ENCODE measurements at regions not wholly inside any gene's neighbourhood (a gene's known extent, or its start where the extent isn't known, plus 50 kb on each side); places are given as distances from the start of the nearest gene placed in this dataset.

- Histone ChIP-seq H3K27ac (ENCODE audit: low read depth, low read length) (no peak overlapping the region), H4K20me1 (ENCODE audit: low read depth, low read length) (no peaks in the 10 kb centered on the region), H3K4me2 (ENCODE audit: low read depth, low read length, poor library complexity, severe bottlenecking) (no peak overlapping the region), H3K79me2 (ENCODE audit: insufficient read depth, low read length) (no peaks in the 10 kb centered on the region), H2AFZ (ENCODE audit: low read depth, low read length, severe bottlenecking) (no peak overlapping the region), H3F3A (ENCODE audit: insufficient read depth) (no peaks in the 10 kb centered on the region), H3K9me3 (ENCODE audit: insufficient read depth, low read length) (no peaks in the 10 kb centered on the region), H3K27me3 (ENCODE audit: low read length) (no peaks in the 10 kb centered on the region), H3K9me2 (replicated peaks; ENCODE audit: insufficient read depth, low read length) (no peaks in the 10 kb centered on the region), H3K4me3 (ENCODE audit: insufficient read depth, low read length, poor library complexity, severe bottlenecking) (no peak overlapping the region), H3K9ac (ENCODE audit: low read length) (no peak overlapping the region), H3K36me3 (ENCODE audit: low read length) (no peaks in the 10 kb centered on the region)
- TF ChIP-seq, protein P1, sequence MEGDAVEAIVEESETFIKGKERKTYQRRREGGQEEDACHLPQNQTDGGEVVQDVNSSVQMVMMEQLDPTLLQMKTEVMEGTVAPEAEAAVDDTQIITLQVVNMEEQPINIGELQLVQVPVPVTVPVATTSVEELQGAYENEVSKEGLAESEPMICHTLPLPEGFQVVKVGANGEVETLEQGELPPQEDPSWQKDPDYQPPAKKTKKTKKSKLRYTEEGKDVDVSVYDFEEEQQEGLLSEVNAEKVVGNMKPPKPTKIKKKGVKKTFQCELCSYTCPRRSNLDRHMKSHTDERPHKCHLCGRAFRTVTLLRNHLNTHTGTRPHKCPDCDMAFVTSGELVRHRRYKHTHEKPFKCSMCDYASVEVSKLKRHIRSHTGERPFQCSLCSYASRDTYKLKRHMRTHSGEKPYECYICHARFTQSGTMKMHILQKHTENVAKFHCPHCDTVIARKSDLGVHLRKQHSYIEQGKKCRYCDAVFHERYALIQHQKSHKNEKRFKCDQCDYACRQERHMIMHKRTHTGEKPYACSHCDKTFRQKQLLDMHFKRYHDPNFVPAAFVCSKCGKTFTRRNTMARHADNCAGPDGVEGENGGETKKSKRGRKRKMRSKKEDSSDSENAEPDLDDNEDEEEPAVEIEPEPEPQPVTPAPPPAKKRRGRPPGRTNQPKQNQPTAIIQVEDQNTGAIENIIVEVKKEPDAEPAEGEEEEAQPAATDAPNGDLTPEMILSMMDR (IDR thresholded peaks at IDR 0.05; ENCODE audit: insufficient read depth, low read length, poor library complexity, severe bottlenecking) = no peak
- no peak for TF ChIP-seq EZH2phosphoT487 (conservative IDR thresholded peaks at IDR 0.05; ENCODE audit: low read length)
These were observed 360.1 kb downstream of the BARHL2 start for GRCh38 chr1:90356991-90357390.

DNA sequence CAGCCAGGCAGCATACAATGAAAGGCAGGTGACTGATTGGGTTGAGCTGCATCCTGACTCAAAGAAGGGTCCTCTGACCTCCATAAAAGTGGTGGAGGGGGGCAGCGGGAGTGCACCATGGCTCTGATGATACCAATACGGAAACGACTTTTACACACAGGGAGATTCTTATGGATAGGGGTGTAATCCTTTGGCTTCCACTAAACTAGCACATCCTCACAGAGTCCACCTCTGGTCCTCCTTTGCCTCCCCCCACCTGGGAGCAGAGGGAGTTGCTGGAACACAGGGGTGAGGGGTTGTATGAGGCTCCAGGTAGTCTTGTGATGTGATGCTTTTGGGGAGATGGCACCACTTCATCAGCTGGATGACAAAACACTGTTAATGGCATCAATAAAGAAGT lies 361.0 kb downstream of the BARHL2 start:
- Histone ChIP-seq H3K36me3 (ENCODE audit: low read length) (no peaks in the 10 kb centered on the region), H3K27me3 (ENCODE audit: low read length) (no peaks in the 10 kb centered on the region), H3K4me3 (ENCODE audit: insufficient read depth, low read length, poor library complexity, severe bottlenecking) (no peak overlapping the region), H3K9ac (ENCODE audit: low read length) (no peak overlapping the region), H3K4me2 (ENCODE audit: low read depth, low read length, poor library complexity, severe bottlenecking) (no peak overlapping the region), H3K9me2 (replicated peaks; ENCODE audit: insufficient read depth, low read length) (no peaks in the 10 kb centered on the region), H3K79me2 (ENCODE audit: insufficient read depth, low read length) (no peaks in the 10 kb centered on the region), H3F3A (ENCODE audit: insufficient read depth) (no peaks in the 10 kb centered on the region), H3K27ac (ENCODE audit: low read depth, low read length) (no peak overlapping the region), H3K9me3 (ENCODE audit: insufficient read depth, low read length) (no peaks in the 10 kb centered on the region), H2AFZ (ENCODE audit: low read depth, low read length, severe bottlenecking) (no peak overlapping the region), H4K20me1 (ENCODE audit: low read depth, low read length) (no peaks in the 10 kb centered on the region)
- TF ChIP-seq, protein P1 (IDR thresholded peaks at IDR 0.05; ENCODE audit: insufficient read depth, low read length, poor library complexity, severe bottlenecking) = no peak
- TF ChIP-seq EZH2phosphoT487 (conservative IDR thresholded peaks at IDR 0.05; ENCODE audit: low read length) = no peak

- Histone ChIP-seq H3K9ac (ENCODE audit: low read length) (no peak overlapping the region), H3K79me2 (ENCODE audit: insufficient read depth, low read length) (no peaks in the 10 kb centered on the region), H3K9me2 (replicated peaks; ENCODE audit: insufficient read depth, low read length) (no peaks in the 10 kb centered on the region), H3K27ac (ENCODE audit: low read depth, low read length) (no peak overlapping the region), H3K4me3 (ENCODE audit: insufficient read depth, low read length, poor library complexity, severe bottlenecking) (no peak overlapping the region), H3K36me3 (ENCODE audit: low read length) (no peaks in the 10 kb centered on the region), H3K4me2 (ENCODE audit: low read depth, low read length, poor library complexity, severe bottlenecking) (no peak overlapping the region), H4K20me1 (ENCODE audit: low read depth, low read length) (no peaks in the 10 kb centered on the region), H3K9me3 (ENCODE audit: insufficient read depth, low read length) (no peaks in the 10 kb centered on the region), H2AFZ (ENCODE audit: low read depth, low read length, severe bottlenecking) (no peak overlapping the region), H3K27me3 (ENCODE audit: low read length) (no peaks in the 10 kb centered on the region), H3F3A (ENCODE audit: insufficient read depth) (no peaks in the 10 kb centered on the region)
- TF ChIP-seq EZH2phosphoT487 (conservative IDR thresholded peaks at IDR 0.05; ENCODE audit: low read length) = no peak
- TF ChIP-seq, protein P1 (IDR thresholded peaks at IDR 0.05; ENCODE audit: insufficient read depth, low read length, poor library complexity, severe bottlenecking) = no peak
These were observed 359.8 kb downstream of the ZNF326 start for GRCh38 chr1:90354704-90355103.

Data from SU-DHL-6 (cell line).